Endothelial cell of hepatic sinusoid (primary cell): ENCODE measurements at regions not wholly inside any gene's neighbourhood (a gene's known extent, or its start where the extent isn't known, plus 50 kb on each side); places are given as distances from the start of the nearest gene placed in this dataset.

Experiments
- in situ Hi-C: cut with HindIII; loops from 2 replicates; pipeline ENCODE4 v1.10.0; 2017; ENCODE audit warnings: low sequenced_read_pairs

GRCh38 chr13:22693691-22694090, 487.1 kb upstream of the SGCG start:
- in situ Hi-C loops: no loop called here

- in situ Hi-C loops: no loop called here
Measured at GRCh38 chr13:22696433-22696832, 484.3 kb upstream of the SGCG start.

- in situ Hi-C loops: no loop called here
Measured at GRCh38 chr13:22698467-22698866, 482.3 kb upstream of the SGCG start.

GRCh38 chr13:22700246-22700887, 480.4 kb upstream of the SGCG start:
- in situ Hi-C loops: no loop called here

- in situ Hi-C loops: no loop called here
Measured at GRCh38 chr13:22703601-22704209, 477.1 kb upstream of the SGCG start.

- in situ Hi-C loops: no loop called here
Measured at GRCh38 chr13:22707946-22708345, 472.8 kb upstream of the SGCG start.

- in situ Hi-C loops: no loop called here
Measured at GRCh38 chr13:22717036-22717435, 463.7 kb upstream of the SGCG start.

- in situ Hi-C loops: no loop called here
Measured at GRCh38 chr13:22726726-22727125, 454.1 kb upstream of the SGCG start.

GRCh38 chr13:22735011-22735995, 445.5 kb upstream of the SGCG start:
- in situ Hi-C loops: no loop called here

GRCh38 chr13:22736084-22736767, 444.6 kb upstream of the SGCG start:
- in situ Hi-C loops: no loop called here

GRCh38 chr13:22736768-22737092, 444.0 kb upstream of the SGCG start:
- in situ Hi-C loops: no loop called here

- in situ Hi-C loops: no loop called here
Measured at GRCh38 chr13:22738357-22738756, 442.4 kb upstream of the SGCG start.

GRCh38 chr13:22740264-22740663, 440.5 kb upstream of the SGCG start:
- in situ Hi-C loops: no loop called here

GRCh38 chr13:22744688-22745452, 435.9 kb upstream of the SGCG start:
- in situ Hi-C loops: no loop called here

- in situ Hi-C loops: no loop called here
Measured at GRCh38 chr13:22748866-22749577, 431.8 kb upstream of the SGCG start.

- in situ Hi-C loops: no loop called here
Measured at GRCh38 chr13:22749626-22750025, 431.2 kb upstream of the SGCG start.

- in situ Hi-C loops: no loop called here
Measured at GRCh38 chr13:22757530-22758120, 423.2 kb upstream of the SGCG start.

- in situ Hi-C loops: no loop called here
Measured at GRCh38 chr13:22758245-22758644, 422.5 kb upstream of the SGCG start.

- in situ Hi-C loops: no loop called here
Measured at GRCh38 chr13:22761709-22762108, 419.1 kb upstream of the SGCG start.

GRCh38 chr13:22765547-22765946, 415.2 kb upstream of the SGCG start:
- in situ Hi-C loops: no loop called here
